Astrocyte (in vitro differentiated cells and primary cell): ENCODE measurements at regions not wholly inside any gene's neighbourhood (a gene's known extent, or its start where the extent isn't known, plus 50 kb on each side); places are given as distances from the start of the nearest gene placed in this dataset.

ENCODE experiments used
- DNase-seq: peaks from one replicate; pipeline ENCODE4 v3.0.0-alpha.2; 2010; ENCODE audit warnings: low read depth
- FAIRE-seq: peaks from 2 replicates; lab custom pipeline; 2011; peaks lifted over from hg19 to GRCh38; lab: Jason Lieb, UNC
- H2AFZ ChIP-seq: 2 replicates; pipeline ENCODE4 v1.6.0; 2012; ENCODE audit warnings: low read depth, low read length, inconsistent platforms
- H3K27ac ChIP-seq: 2 replicates; pipeline ENCODE4 v1.5.1; 2011; ENCODE audit warnings: low read depth, low read length, inconsistent platforms
- H3K27me3 ChIP-seq: 2 replicates; pipeline ENCODE4 v1.6.0; 2011; ENCODE audit warnings: low read length, inconsistent platforms; ENCODE audit not compliant: insufficient read depth
- H3K36me3 ChIP-seq: 2 replicates; pipeline ENCODE4 v1.5.1; 2011; ENCODE audit warnings: low read length, inconsistent platforms; ENCODE audit not compliant: insufficient read depth
- H3K4me1 ChIP-seq: 2 replicates; pipeline ENCODE4 v1.5.1; 2011; ENCODE audit warnings: low read length, inconsistent platforms; ENCODE audit not compliant: insufficient read depth
- H3K4me2 ChIP-seq: 2 replicates; pipeline ENCODE4 v1.6.0; 2012; ENCODE audit warnings: low read length, inconsistent platforms
- H3K4me3 ChIP-seq: 2 replicates; pipeline ENCODE4 v1.5.1; 2011; ENCODE audit warnings: low read depth, mild to moderate bottlenecking, low read length, inconsistent platforms; ENCODE audit not compliant: insufficient read depth
- H3K79me2 ChIP-seq: 2 replicates; pipeline ENCODE4 v1.6.0; 2012; ENCODE audit warnings: mild to moderate bottlenecking, low read length, inconsistent platforms; ENCODE audit not compliant: insufficient read depth
- H3K9ac ChIP-seq: 2 replicates; pipeline ENCODE4 v1.6.0; 2012; ENCODE audit warnings: mild to moderate bottlenecking, low read length, inconsistent platforms
- H3K9me3 ChIP-seq: 2 replicates; pipeline ENCODE4 v1.5.1; 2012; ENCODE audit warnings: low read depth, mild to moderate bottlenecking, low read length, inconsistent platforms; ENCODE audit not compliant: insufficient read depth
- H4K20me1 ChIP-seq: 2 replicates; pipeline ENCODE4 v1.6.0; 2012; ENCODE audit warnings: low read length, inconsistent platforms; ENCODE audit not compliant: insufficient read depth
- H3K27ac Mint-ChIP-seq: one replicate; pipeline ENCODE4 v1.8.0; 2021; ENCODE audit warnings: mild to moderate bottlenecking, mixed read lengths; ENCODE audit not compliant: unreplicated experiment
- H3K27me3 Mint-ChIP-seq: one replicate; pipeline ENCODE4 v1.8.0; 2021; ENCODE audit warnings: low read depth, mixed read lengths; ENCODE audit not compliant: unreplicated experiment
- H3K36me3 Mint-ChIP-seq: one replicate; pipeline ENCODE4 v1.8.0; 2021; ENCODE audit warnings: low read depth, mixed read lengths; ENCODE audit not compliant: unreplicated experiment
- H3K4me1 Mint-ChIP-seq: one replicate; pipeline ENCODE4 v1.8.0; 2021; ENCODE audit warnings: low read depth, mixed read lengths; ENCODE audit not compliant: unreplicated experiment
- H3K4me3 Mint-ChIP-seq: one replicate; pipeline ENCODE4 v1.8.0; 2021; ENCODE audit warnings: mild to moderate bottlenecking, moderate library complexity, mixed read lengths; ENCODE audit not compliant: unreplicated experiment
- H3K9me3 Mint-ChIP-seq: one replicate; pipeline ENCODE4 v1.8.0; 2021; ENCODE audit warnings: mild to moderate bottlenecking, mixed read lengths; ENCODE audit not compliant: unreplicated experiment
- CTCF ChIP-seq: IDR thresholded peaks from 2 replicates; pipeline ENCODE4 v1.5.1; 2011; ENCODE audit warnings: low read depth, mild to moderate bottlenecking, inconsistent platforms, low read length, moderate library complexity; ENCODE audit not compliant: insufficient read depth
- EZH2 ChIP-seq: IDR thresholded peaks from 2 replicates; pipeline ENCODE4 v1.6.1; 2012; ENCODE audit warnings: mild to moderate bottlenecking, low read length, inconsistent platforms; ENCODE audit not compliant: insufficient read depth

GRCh38 chr13:34155931-34156607, 338.1 kb downstream of the RFC3 start:
- no peaks in the 10 kb centered on the region for H3K36me3 ChIP-seq
- H3K9ac ChIP-seq = peak overlapping the region; percentile 75
- peaks cover 28% of the 10 kb centered on the region for H3K4me1 ChIP-seq
- H3K27me3 Mint-ChIP-seq = no peaks in the 10 kb centered on the region
- peak overlapping the region; percentile 25 for H3K4me3 ChIP-seq
- H3K27ac Mint-ChIP-seq = peak overlapping the region; percentile 87
- H3K9me3 Mint-ChIP-seq = peaks cover 4% of the 10 kb centered on the region
- peak overlapping the region; percentile 81 for H3K4me2 ChIP-seq
- no peak for TF ChIP-seq EZH2
- no peak for TF ChIP-seq CTCF
- DNase-seq = peak; percentile 80
- H2AFZ ChIP-seq = no peak overlapping the region
- H3K4me3 Mint-ChIP-seq = no peak overlapping the region
- H3K27me3 ChIP-seq = no peaks in the 10 kb centered on the region
- H3K4me1 Mint-ChIP-seq = peaks cover 35% of the 10 kb centered on the region
- H3K79me2 ChIP-seq = no peaks in the 10 kb centered on the region
- no peaks in the 10 kb centered on the region for H4K20me1 ChIP-seq
- FAIRE-seq = no peak
- H3K27ac ChIP-seq = peak overlapping the region; percentile 92
- H3K36me3 Mint-ChIP-seq = no peaks in the 10 kb centered on the region
- H3K9me3 ChIP-seq = no peaks in the 10 kb centered on the region

GRCh38 chr13:34156841-34157365, 339.0 kb downstream of the RFC3 start:
- H4K20me1 ChIP-seq = no peaks in the 10 kb centered on the region
- DNase-seq (peak; percentile 97), FAIRE-seq (peak; percentile 98)
- Mint-ChIP-seq H3K27ac (peak overlapping the region; percentile 87), H3K9me3 (peaks cover 4% of the 10 kb centered on the region), H3K4me1 (peaks cover 41% of the 10 kb centered on the region), H3K4me3 (no peak overlapping the region), H3K36me3 (no peaks in the 10 kb centered on the region), H3K27me3 (no peaks in the 10 kb centered on the region)
- H3K4me3 ChIP-seq = peak overlapping the region; percentile 25
- H3K4me1 ChIP-seq = peaks cover 34% of the 10 kb centered on the region
- H3K27me3 ChIP-seq = no peaks in the 10 kb centered on the region
- H3K9ac ChIP-seq = peak overlapping the region; percentile 75
- no peaks in the 10 kb centered on the region for H3K79me2 ChIP-seq
- H3K9me3 ChIP-seq = no peaks in the 10 kb centered on the region
- H2AFZ ChIP-seq = peak overlapping the region; percentile 63
- TF ChIP-seq CTCF (no peak), EZH2 (no peak)
- no peaks in the 10 kb centered on the region for H3K36me3 ChIP-seq
- H3K27ac ChIP-seq = peak overlapping the region; percentile 92
- H3K4me2 ChIP-seq = peak overlapping the region; percentile 81

GRCh38 chr13:34159946-34160345, 342.0 kb downstream of the RFC3 start:
- TF ChIP-seq EZH2 (no peak), CTCF (no peak)
- no peak for FAIRE-seq
- no peaks in the 10 kb centered on the region for H3K9me3 ChIP-seq
- no peaks in the 10 kb centered on the region for H4K20me1 ChIP-seq
- Mint-ChIP-seq H3K27ac (no peak overlapping the region), H3K36me3 (no peaks in the 10 kb centered on the region), H3K4me3 (no peak overlapping the region), H3K4me1 (peaks cover 52% of the 10 kb centered on the region), H3K9me3 (peaks cover 2% of the 10 kb centered on the region), H3K27me3 (no peaks in the 10 kb centered on the region)
- H3K27me3 ChIP-seq = no peaks in the 10 kb centered on the region
- H3K9ac ChIP-seq = no peak overlapping the region
- no peak overlapping the region for H3K27ac ChIP-seq
- H3K4me3 ChIP-seq = no peak overlapping the region
- no peak overlapping the region for H3K4me2 ChIP-seq
- no peaks in the 10 kb centered on the region for H3K79me2 ChIP-seq
- H3K4me1 ChIP-seq = peaks cover 54% of the 10 kb centered on the region
- no peak overlapping the region for H2AFZ ChIP-seq
- H3K36me3 ChIP-seq = no peaks in the 10 kb centered on the region
- no peak for DNase-seq
